Esophagus (tissue), 2 donors: ENCODE measurements at regions not wholly inside any gene's neighbourhood (a gene's known extent, or its start where the extent isn't known, plus 50 kb on each side); places are given as distances from the start of the nearest gene placed in this dataset.
"Not testable (repeated sequence)": the region's sequence is repeated elsewhere in the genome, so short reads cannot be mapped to it uniquely, and the experiment has no call there.

Experiments used
- H3K27ac ChIP-seq, 2 donors: one replicate each; pipeline ENCODE4 v1.5.1; 2013; ENCODE audit warnings: low read depth in 2 of 2, mild to moderate bottlenecking in 2 of 2, inconsistent platforms in 1 of 2, low read length in 1 of 2, moderate library complexity in 1 of 2
- H3K27me3 ChIP-seq, 2 donors: one replicate each; pipeline ENCODE4 v1.6.1; 2013; ENCODE audit warnings: low read length in 2 of 2, control low read depth in 1 of 2, mild to moderate bottlenecking in 1 of 2; ENCODE audit not compliant: insufficient read depth in 2 of 2, control insufficient read depth in 1 of 2
- H3K36me3 ChIP-seq, 2 donors: one replicate each; pipeline ENCODE4 v1.6.1; 2013; ENCODE audit warnings: low read length in 1 of 2; ENCODE audit not compliant: control insufficient read depth in 2 of 2, insufficient read depth in 2 of 2
- H3K4me1 ChIP-seq, 2 donors: one replicate each; pipeline ENCODE4 v1.6.1; 2013; ENCODE audit warnings: low read length in 1 of 2; ENCODE audit not compliant: control insufficient read depth in 2 of 2, insufficient read depth in 2 of 2
- H3K4me3 ChIP-seq, 2 donors: one replicate each; pipeline ENCODE4 v1.5.1; 2013; ENCODE audit warnings: low read length in 2 of 2, mild to moderate bottlenecking in 2 of 2, low read depth in 1 of 2, moderate library complexity in 1 of 2
- H3K9me3 ChIP-seq, 2 donors: one replicate each; pipeline ENCODE4 v1.6.1; 2013; ENCODE audit warnings: mild to moderate bottlenecking in 2 of 2, low read depth in 1 of 2, low read length in 1 of 2, moderate library complexity in 1 of 2; ENCODE audit not compliant: control insufficient read depth in 2 of 2, insufficient read depth in 1 of 2
- WGBS, 2 donors: extraction: QIAGEN DNeasy Blood & Tissue Kit; methylation state at CpG; one replicate each; pipeline ENCODE4 v1.1.7; 2013; 5-methylcytosine and 5-hydroxymethylcytosine counted together
- donor health status: healthy with polysubstance abuse.
- donor health status: Bipolar disorder and iron deficiency.

DNA sequence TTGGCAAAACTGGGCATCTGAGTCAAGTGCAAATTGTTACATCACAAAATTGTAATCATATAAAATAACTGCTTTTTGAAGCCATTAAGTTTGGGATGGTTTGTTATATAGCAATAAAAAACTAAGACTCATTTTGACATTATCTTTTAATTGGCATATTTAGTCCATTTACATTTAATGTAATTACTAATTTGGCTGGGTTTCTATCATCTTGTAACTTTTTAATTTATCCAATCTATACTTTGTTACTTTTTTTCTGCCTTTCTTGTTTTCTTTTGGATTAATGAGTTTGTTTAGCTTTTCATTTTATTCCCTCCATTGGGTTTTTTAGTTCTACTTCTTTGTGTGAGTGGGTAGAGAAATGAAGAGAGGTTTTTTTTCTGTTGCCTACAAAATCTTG is 76.3 kb downstream of the DRAM2 start:
- H3K9me3 ChIP-seq, result peaks cover 0 to 8% of the 10 kb centered on the region in 2 donors
- no peak overlapping the region for H3K4me3 ChIP-seq
- no peak overlapping the region for H3K27ac ChIP-seq
- H3K27me3 ChIP-seq, result no peaks in the 10 kb centered on the region
- no peaks in the 10 kb centered on the region for H3K4me1 ChIP-seq
- H3K36me3 ChIP-seq, result no peaks in the 10 kb centered on the region

DNA sequence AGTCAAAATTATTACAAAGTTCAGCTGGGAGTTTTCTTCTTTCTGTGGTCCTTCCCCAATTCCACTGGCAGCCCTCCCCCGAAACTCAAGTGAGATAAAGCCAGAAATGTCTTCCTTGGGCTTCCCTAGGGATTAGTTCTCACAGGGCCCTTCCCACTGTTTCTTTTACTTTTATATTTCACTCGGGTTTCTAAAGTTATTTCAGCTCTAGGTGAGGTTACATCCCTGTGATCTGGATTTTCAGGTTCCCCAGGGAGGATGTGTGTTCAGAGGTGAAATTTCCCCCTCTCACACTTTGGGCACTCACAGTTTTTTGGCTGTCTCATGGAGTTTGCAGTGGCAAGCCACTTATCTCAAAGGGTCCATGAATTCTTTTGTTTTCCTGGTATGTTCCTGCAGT is 77.3 kb downstream of the DRAM2 start:
- Histone ChIP-seq H3K27ac (no peak overlapping the region), H3K4me3 (no peak overlapping the region), H3K36me3 (no peaks in the 10 kb centered on the region), H3K27me3 (no peaks in the 10 kb centered on the region), H3K9me3 (peaks cover 0 to 8% of the 10 kb centered on the region in 2 donors), H3K4me1 (no peaks in the 10 kb centered on the region)
- WGBS, 2 donors, result 40 to 53% methylated on average over 2 of the region's 2 CpGs

DNA sequence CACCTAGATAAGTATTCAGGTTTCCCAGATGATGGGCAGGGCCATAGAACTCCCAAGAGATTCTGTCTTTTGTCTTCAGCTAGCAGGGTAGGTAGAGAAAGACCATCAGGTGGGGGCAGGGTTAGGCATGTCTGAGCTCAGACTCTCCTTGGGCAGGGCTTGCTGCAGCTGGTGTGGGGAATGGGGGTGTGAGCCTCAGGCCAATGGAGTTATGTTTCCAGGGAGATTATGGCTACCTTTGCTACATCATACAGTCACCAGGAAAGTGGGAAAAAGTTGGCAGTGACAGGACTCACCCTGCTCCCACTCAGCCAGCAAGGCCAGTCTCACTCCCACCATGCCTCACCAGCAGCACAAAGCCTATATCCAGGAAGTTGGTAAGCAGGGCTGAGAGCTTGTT is 77.8 kb downstream of the DRAM2 start:
- no peaks in the 10 kb centered on the region for H3K36me3 ChIP-seq

DNA sequence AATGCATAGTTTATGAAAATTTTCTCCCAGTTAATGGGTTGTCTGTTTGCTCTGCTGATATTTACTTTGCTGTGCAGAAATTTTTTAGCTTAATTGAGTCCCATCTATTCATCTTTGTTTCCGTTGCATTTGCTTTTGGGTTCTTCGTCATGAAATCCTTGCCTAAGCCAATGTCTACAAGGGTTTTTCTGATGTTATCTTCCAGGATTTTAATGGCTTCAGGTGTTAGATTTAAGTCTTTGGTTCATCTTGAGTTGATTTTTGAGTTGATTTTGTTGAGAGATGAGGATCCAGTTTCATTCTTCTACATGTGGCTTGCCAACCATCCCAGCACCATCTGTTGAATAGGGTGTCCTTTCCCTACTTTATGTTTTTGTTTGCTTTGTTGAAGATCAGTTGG is 85.2 kb downstream of the DRAM2 start:
- Histone ChIP-seq H3K4me1 (no peaks in the 10 kb centered on the region), H3K36me3 (no peaks in the 10 kb centered on the region), H3K27ac (no peak overlapping the region), H3K27me3 (no peaks in the 10 kb centered on the region), H3K4me3 (no peak overlapping the region), H3K9me3 (no peaks in the 10 kb centered on the region)
- 83 to 95% methylated on average over 2 of the region's 2 CpGs for whole genome bisulfite sequencing, 2 donors

More for the DNA sequence above, 77.8 kb downstream of the DRAM2 start:
- peak overlapping the region in 1 of 2 donors; percentile 6 for H3K27ac ChIP-seq
- no peaks in the 10 kb centered on the region for H3K27me3 ChIP-seq
- peaks cover 0 to 8% of the 10 kb centered on the region in 2 donors for H3K9me3 ChIP-seq
- no peaks in the 10 kb centered on the region for H3K4me1 ChIP-seq
- H3K4me3 ChIP-seq, result no peak overlapping the region

DNA sequence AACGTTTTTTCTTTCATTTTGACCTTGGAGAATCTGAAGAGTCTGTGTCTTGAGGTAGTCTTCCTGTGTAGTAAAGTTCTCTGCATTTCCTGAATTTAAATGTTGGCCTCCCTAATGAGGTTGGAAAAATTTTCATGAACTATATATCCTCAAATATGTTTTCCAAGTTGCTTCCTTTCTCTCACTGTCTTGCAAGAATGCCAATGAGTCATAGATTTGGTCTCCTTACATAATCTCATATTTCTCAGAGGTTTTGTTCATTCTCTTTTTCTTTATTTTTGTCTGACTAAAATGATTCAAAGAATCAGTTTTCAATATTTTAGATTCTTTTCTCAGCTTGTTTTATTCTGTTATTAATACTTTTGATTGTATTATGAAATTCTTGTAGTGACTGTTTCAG is 87.6 kb downstream of the DRAM2 start:
- WGBS, 2 donors, result 11 to 16% methylated on average over 1 of the region's 1 CpG
- Histone ChIP-seq H3K36me3 (no peaks in the 10 kb centered on the region), H3K4me3 (no peak overlapping the region), H3K4me1 (no peaks in the 10 kb centered on the region), H3K27me3 (no peaks in the 10 kb centered on the region), H3K27ac (no peak overlapping the region), H3K9me3 (no peaks in the 10 kb centered on the region)

DNA sequence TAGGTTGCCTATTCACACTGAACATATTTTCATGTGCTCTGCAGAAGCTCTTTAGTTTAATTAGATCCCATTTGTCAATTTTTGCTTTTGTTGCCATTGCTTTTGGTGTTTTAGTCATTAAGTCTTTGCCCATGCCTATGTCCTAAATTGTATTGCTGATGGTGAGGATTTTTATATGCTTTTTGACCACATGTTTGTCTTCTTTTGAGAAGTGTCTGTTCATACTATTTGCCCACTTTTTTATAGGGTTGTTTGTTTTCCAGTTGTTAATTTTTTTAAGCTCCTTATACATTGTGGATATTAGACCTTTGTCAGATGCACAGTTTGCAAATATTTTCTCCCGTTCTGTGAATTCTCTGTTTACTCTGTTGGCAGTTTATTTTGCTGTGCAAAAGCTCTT is 84.5 kb upstream of the LRIF1 start:
- H3K4me3 ChIP-seq, H3K4me1 ChIP-seq, H3K36me3 ChIP-seq, H3K27me3 ChIP-seq, H3K9me3 ChIP-seq, H3K27ac ChIP-seq: not testable (repeated sequence)
- WGBS, 2 donors, result 78 to 85% methylated on average over 1 of the region's 1 CpG

DNA sequence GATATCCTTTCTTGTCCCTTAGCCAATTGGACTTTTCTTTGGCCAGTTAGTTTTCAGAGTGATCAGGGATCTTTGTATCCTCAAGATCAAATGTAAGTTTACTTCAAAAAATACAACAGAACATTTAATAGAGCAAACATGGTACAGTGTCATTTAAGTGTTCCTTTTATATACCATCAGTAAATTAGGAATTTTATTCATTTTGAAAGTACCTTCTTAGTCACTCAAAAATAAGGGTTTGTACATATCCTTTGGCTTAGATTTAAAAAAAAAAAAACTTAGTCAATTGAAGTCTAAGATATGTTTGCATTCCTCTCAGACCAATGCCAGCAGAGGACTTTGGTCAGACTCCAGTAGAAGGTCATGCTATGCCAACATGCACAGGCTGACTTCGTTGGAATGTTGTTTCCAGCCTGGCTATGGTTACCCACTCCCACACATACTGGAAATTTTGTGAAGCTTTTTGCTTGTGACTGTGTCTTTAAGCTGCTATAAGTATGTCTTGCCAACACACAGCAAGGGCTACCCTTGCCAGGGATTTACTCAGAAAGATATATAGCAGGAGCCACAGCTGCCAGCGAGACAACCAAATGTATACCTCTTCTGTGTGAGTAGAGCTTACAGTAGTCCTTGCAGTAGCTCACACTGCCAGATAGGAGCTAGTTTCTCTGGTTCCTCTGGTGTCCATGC is 81.5 kb upstream of the LRIF1 start:
- no peak overlapping the region for H3K4me3 ChIP-seq
- H3K27ac ChIP-seq, result no peak overlapping the region
- WGBS, 2 donors, result 26 to 36% methylated on average over 2 of the region's 2 CpGs
- no peaks in the 10 kb centered on the region for H3K36me3 ChIP-seq
- H3K9me3 ChIP-seq, result no peaks in the 10 kb centered on the region
- H3K4me1 ChIP-seq, result no peaks in the 10 kb centered on the region
- no peaks in the 10 kb centered on the region for H3K27me3 ChIP-seq

DNA sequence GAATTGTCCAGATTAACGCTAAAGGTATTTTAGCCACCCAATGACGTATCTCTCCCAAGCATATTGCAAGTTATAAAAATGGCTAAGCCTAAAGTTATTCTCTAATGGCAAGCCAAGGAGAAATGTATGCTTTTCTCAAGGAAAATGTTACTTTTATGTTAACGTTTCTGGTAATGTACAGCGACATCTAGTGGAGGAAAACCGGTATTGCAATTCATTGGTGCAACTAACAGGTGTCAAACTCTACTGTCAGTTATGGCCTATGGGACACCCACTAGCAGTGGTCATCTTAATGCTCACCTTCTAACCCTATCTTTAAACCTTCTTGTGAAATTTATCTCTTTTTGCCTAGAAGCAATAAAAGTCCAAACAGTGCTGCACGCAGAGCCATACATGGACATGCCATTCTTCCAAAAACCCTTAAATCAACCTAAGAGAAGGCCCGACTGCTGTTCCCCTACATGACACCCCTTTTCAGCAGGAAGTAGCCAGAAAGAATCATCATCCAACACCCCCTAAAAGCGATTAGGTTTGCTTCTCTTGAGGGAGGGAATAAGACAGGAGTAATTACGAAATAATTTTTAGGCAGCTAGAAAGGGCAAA is 68.7 kb upstream of the LRIF1 start:
- no peak overlapping the region for H3K27ac ChIP-seq
- no peak overlapping the region for H3K4me3 ChIP-seq
- WGBS, 2 donors, result 25 to 26% methylated on average over 9 of the region's 9 CpGs
- no peaks in the 10 kb centered on the region for H3K4me1 ChIP-seq
- H3K27me3 ChIP-seq, result no peaks in the 10 kb centered on the region
- no peaks in the 10 kb centered on the region for H3K9me3 ChIP-seq
- H3K36me3 ChIP-seq, result no peaks in the 10 kb centered on the region

DNA sequence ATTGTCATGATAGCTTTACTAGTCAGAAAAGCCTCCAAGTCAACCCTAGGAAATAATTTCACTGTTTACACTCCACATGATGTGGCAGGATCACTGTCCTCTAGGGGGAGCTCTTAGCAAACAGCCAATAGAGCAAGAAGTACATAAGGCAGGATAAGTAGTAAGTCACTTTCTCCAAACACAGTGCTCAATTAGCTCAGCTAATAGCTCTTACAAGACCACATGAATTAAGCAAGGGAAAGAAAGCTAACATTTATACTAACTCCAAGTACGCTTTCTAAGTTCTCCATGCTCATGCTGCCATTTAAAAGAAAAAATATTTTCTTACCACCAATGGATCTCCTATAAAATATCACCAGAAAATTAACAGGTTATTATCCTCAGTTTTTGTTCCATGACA is 66.9 kb upstream of the LRIF1 start:
- 46 to 57% methylated on average over 1 of the region's 1 CpG for WGBS, 2 donors
- Histone ChIP-seq H3K27me3 (no peaks in the 10 kb centered on the region), H3K4me3 (no peak overlapping the region), H3K9me3 (no peaks in the 10 kb centered on the region), H3K4me1 (no peaks in the 10 kb centered on the region), H3K27ac (no peak overlapping the region), H3K36me3 (no peaks in the 10 kb centered on the region)

DNA sequence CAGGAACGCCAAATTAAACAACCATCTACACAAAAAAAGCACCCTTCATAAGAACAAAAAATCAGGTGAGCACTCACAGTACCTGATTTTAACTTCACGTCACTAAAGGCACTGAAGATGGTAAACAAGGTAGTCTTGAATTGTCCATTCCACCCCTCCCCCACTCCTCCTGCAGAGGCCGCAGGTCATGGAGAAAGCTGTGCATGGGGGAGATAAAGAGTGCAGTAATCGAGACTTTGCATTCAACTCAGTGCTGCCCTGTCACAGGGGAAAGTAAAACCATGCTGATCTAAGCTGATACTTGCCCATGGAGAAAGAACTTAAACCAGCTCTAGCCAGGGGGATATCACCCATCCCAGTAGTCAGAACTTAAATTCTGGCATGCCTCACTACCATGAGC is 61.4 kb upstream of the LRIF1 start:
- 48 to 53% methylated on average over 4 of the region's 4 CpGs for WGBS, 2 donors
- H3K4me1 ChIP-seq, result no peaks in the 10 kb centered on the region
- no peaks in the 10 kb centered on the region for H3K9me3 ChIP-seq

More for the DNA sequence above, 61.4 kb upstream of the LRIF1 start:
- Histone ChIP-seq H3K4me3 (no peak overlapping the region), H3K36me3 (no peaks in the 10 kb centered on the region), H3K27me3 (no peaks in the 10 kb centered on the region), H3K27ac (no peak overlapping the region)
